ENCODE measurements at regions not wholly inside any gene's neighbourhood (a gene's known extent, or its start where the extent isn't known, plus 50 kb on each side); places are given as distances from the start of the nearest gene placed in this dataset.

- TF ChIP-seq EZH2 (IDR thresholded peaks at IDR 0.05; ENCODE audit: borderline replicate concordance, low read length) (no peak), CTCF (conservative IDR thresholded peaks at IDR 0.05 in 1 of 2, IDR thresholded peaks at IDR 0.05 in 1 of 2; ENCODE audit: extremely low read depth in 1 of 2, insufficient read depth in 1 of 2, low read depth in 1 of 2, low read length in 2 of 2) (no peak)
Measured at GRCh38 chr4:105057370-105058105, 89.1 kb upstream of the TET2 start.
